Endothelial cell of umbilical vein (primary cell): ENCODE measurements at regions not wholly inside any gene's neighbourhood (a gene's known extent, or its start where the extent isn't known, plus 50 kb on each side); places are given as distances from the start of the nearest gene placed in this dataset.

Experiments
- CTCF ChIP-seq, 2 donors: IDR thresholded peaks; 1 replicate in 1 of 2; 2 replicates in 1 of 2; pipeline ENCODE4 v1.5.1; 2011; ENCODE audit warnings: low read length in 2 of 2, mild to moderate bottlenecking in 2 of 2, moderate library complexity in 2 of 2, control low read depth in 1 of 2, inconsistent platforms in 1 of 2, low read depth in 1 of 2; ENCODE audit not compliant: insufficient read depth in 1 of 2; ENCODE audit errors: extremely low read depth in 1 of 2
- EZH2 ChIP-seq: IDR thresholded peaks from 2 replicates; pipeline ENCODE4 v1.6.1; 2012; ENCODE audit warnings: borderline replicate concordance, low read depth, mild to moderate bottlenecking, moderate library complexity, low read length, inconsistent platforms; ENCODE audit not compliant: severe bottlenecking
- FOS ChIP-seq: IDR thresholded peaks from 2 replicates; pipeline ENCODE4 v1.6.1; 2011; ENCODE audit warnings: mild to moderate bottlenecking, low read length, moderate library complexity, borderline replicate concordance; ENCODE audit not compliant: insufficient read depth
- JUN ChIP-seq: IDR thresholded peaks from 2 replicates; pipeline ENCODE4 v1.6.1; 2011; ENCODE audit warnings: borderline replicate concordance, low read depth; ENCODE audit not compliant: insufficient read length, insufficient read depth
- MAX ChIP-seq: IDR thresholded peaks from 2 replicates; pipeline ENCODE4 v1.6.1; 2011; ENCODE audit not compliant: insufficient read depth, insufficient read length
- MYC ChIP-seq: IDR thresholded peaks from one replicate; pipeline ENCODE4 v1.6.1; 2011; ENCODE audit warnings: mild to moderate bottlenecking, low read depth, low read length
- POLR2A ChIP-seq: IDR thresholded peaks from 2 replicates; pipeline ENCODE4 v1.6.1; 2012; ENCODE audit warnings: low read depth, mild to moderate bottlenecking, control low read depth, low read length
- POLR2AphosphoS5 ChIP-seq: IDR thresholded peaks from 2 replicates; pipeline ENCODE4 v1.6.1; 2012; ENCODE audit warnings: low read depth, mild to moderate bottlenecking, control low read depth, low read length, moderate library complexity; ENCODE audit not compliant: insufficient read depth

GRCh38 chr6:117847912-117848311 lies 59.2 kb upstream of the SLC35F1 start:
- TF ChIP-seq CTCF (IDR thresholded peaks at IDR 0.05; ENCODE audit: extremely low read depth in 1 of 2, insufficient read depth in 1 of 2, low read depth in 1 of 2, low read length in 2 of 2) (no peak), POLR2A (no peak), POLR2AphosphoS5 (no peak), EZH2 (no peak), MAX (no peak), JUN (no peak), FOS (no peak), MYC (no peak)
